ENCODE measurements at regions not wholly inside any gene's neighbourhood (a gene's known extent, or its start where the extent isn't known, plus 50 kb on each side); places are given as distances from the start of the nearest gene placed in this dataset.

DNA sequence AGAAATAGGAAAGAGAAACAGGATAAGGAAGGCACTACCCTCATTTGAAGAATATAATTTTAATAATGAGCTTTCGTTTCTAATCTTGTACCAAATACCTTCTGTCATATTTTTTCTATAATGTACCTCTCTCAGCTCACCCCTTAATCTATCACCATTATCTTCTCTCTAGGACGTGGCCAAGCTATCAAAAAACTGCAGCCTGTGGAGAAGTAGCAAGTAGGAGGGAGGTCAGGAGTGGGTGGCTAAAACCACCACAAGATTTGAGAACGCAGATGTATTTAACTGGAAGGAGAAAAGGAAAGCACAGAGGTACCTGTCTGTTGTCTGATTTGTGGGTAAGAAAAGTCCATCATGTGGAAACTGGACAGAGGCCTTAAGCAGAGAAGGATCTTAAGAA is 576.7 kb upstream of the DIPK2B start:
- H3K27ac ChIP-seq (ENCODE audit: extremely low read length, insufficient read depth, low read length) = no peak overlapping the region
- no peaks in the 10 kb centered on the region for H3K4me1 ChIP-seq (ENCODE audit: insufficient read depth, low read length)
- 96% methylated on average over 3 of the region's 3 CpGs for WGBS (ENCODE audit: low lambda C conversion rate)
- H3K4me3 ChIP-seq (replicated peaks in 1 of 3; ENCODE audit: insufficient read depth in 1 of 3, low read depth in 2 of 3, low read length in 3 of 3) = no peak overlapping the region
- intact Hi-C loops (cut with micrococcal nuclease; ENCODE audit: unreplicated experiment) (no loop called here), in situ Hi-C loops (cut with HindIII; ENCODE audit: extremely low pct_ligation_motif_present, low pct_unique_long_range_greater_than_20kb) (no loop called here)
- no peak for ATAC-seq
- BruUV-seq (replicated peaks) = no TSS peak
- ChIA-PET POLR2A (no interaction called here), CTCF (ENCODE audit: low intra/inter-chr PET ratio, low total read pairs) (no interaction called here)
- H3K36me3 ChIP-seq (replicated peaks in 1 of 2; ENCODE audit: control insufficient read depth in 1 of 2, insufficient read depth in 2 of 2, low read length in 2 of 2) = no peaks in the 10 kb centered on the region
- H3K27me3 ChIP-seq (ENCODE audit: control insufficient read depth in 1 of 2, insufficient read depth in 2 of 2, low read length in 2 of 2) = no peaks in the 10 kb centered on the region
- no peak for TF ChIP-seq MTA3 (CRISPR knock-in tag; IDR thresholded peaks at IDR 0.05)
- TF ChIP-seq, protein P1, sequence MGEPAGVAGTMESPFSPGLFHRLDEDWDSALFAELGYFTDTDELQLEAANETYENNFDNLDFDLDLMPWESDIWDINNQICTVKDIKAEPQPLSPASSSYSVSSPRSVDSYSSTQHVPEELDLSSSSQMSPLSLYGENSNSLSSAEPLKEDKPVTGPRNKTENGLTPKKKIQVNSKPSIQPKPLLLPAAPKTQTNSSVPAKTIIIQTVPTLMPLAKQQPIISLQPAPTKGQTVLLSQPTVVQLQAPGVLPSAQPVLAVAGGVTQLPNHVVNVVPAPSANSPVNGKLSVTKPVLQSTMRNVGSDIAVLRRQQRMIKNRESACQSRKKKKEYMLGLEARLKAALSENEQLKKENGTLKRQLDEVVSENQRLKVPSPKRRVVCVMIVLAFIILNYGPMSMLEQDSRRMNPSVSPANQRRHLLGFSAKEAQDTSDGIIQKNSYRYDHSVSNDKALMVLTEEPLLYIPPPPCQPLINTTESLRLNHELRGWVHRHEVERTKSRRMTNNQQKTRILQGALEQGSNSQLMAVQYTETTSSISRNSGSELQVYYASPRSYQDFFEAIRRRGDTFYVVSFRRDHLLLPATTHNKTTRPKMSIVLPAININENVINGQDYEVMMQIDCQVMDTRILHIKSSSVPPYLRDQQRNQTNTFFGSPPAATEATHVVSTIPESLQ (CRISPR knock-in tag; conservative IDR thresholded peaks at IDR 0.05) = no peak
- TF ChIP-seq, protein P2, sequence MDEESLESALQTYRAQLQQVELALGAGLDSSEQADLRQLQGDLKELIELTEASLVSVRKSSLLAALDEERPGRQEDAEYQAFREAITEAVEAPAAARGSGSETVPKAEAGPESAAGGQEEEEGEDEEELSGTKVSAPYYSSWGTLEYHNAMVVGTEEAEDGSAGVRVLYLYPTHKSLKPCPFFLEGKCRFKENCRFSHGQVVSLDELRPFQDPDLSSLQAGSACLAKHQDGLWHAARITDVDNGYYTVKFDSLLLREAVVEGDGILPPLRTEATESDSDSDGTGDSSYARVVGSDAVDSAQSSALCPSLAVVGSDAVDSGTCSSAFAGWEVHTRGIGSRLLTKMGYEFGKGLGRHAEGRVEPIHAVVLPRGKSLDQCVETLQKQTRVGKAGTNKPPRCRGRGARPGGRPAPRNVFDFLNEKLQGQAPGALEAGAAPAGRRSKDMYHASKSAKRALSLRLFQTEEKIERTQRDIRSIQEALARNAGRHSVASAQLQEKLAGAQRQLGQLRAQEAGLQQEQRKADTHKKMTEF (CRISPR knock-in tag; IDR thresholded peaks at IDR 0.05) = no peak
- no peak for TF ChIP-seq TBX3 (IDR thresholded peaks at IDR 0.05; ENCODE audit: borderline replicate concordance)
- no peak for TF ChIP-seq ARNT2 (CRISPR knock-in tag; IDR thresholded peaks at IDR 0.05; ENCODE audit: low read depth)
- no peak for TF ChIP-seq ZNF7 (CRISPR knock-in tag; IDR thresholded peaks at IDR 0.05)
- no peak for TF ChIP-seq ZNF138 (CRISPR knock-in tag; IDR thresholded peaks at IDR 0.05; ENCODE audit: low read depth)
- no peak for TF ChIP-seq SP140L (CRISPR knock-in tag; IDR thresholded peaks at IDR 0.05; ENCODE audit: borderline replicate concordance)
- TF ChIP-seq ZNF83 (CRISPR knock-in tag; IDR thresholded peaks at IDR 0.05; ENCODE audit: borderline replicate concordance) = no peak
- TF ChIP-seq, protein P3, sequence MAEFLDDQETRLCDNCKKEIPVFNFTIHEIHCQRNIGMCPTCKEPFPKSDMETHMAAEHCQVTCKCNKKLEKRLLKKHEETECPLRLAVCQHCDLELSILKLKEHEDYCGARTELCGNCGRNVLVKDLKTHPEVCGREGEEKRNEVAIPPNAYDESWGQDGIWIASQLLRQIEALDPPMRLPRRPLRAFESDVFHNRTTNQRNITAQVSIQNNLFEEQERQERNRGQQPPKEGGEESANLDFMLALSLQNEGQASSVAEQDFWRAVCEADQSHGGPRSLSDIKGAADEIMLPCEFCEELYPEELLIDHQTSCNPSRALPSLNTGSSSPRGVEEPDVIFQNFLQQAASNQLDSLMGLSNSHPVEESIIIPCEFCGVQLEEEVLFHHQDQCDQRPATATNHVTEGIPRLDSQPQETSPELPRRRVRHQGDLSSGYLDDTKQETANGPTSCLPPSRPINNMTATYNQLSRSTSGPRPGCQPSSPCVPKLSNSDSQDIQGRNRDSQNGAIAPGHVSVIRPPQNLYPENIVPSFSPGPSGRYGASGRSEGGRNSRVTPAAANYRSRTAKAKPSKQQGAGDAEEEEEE (CRISPR knock-in tag; IDR thresholded peaks at IDR 0.05; ENCODE audit: borderline replicate concordance) = no peak
- H3K79me2 ChIP-seq (ENCODE audit: insufficient read depth, low read length) = no peaks in the 10 kb centered on the region
- no peak for FAIRE-seq
- H4K20me1 ChIP-seq (ENCODE audit: insufficient read depth, low read length) = no peaks in the 10 kb centered on the region
- no peak for DNase-seq (ENCODE audit: low spot score)
- H3K4me2 ChIP-seq (ENCODE audit: low read depth, low read length) = no peak overlapping the region
- no peak overlapping the region for H2AFZ ChIP-seq (ENCODE audit: low read length)
- no peak overlapping the region for H3K9ac ChIP-seq (ENCODE audit: insufficient read depth, low read depth, low read length)
- no peaks in the 10 kb centered on the region for H3K9me3 ChIP-seq (ENCODE audit: low read length)
